ENCODE measurements at regions not wholly inside any gene's neighbourhood (a gene's known extent, or its start where the extent isn't known, plus 50 kb on each side); places are given as distances from the start of the nearest gene placed in this dataset.

DNA sequence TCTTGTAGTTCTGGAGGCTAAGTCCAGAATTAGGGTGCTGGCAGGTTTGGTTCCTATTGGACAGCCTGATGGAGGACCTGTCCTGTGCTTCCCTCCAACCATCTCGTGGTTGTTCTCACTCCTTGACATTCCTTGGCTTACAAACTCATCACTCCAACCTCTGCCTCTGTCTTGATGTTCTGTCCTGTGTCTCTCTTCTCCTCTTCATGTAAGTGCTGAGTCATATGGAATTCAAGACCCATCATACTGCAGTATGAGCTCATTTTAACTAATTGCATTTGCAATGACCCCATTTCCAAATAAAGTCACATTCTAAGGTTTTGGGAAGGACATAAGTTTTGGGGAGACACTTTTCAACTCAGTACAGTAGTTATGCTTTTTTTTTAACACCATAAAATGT is 374.7 kb downstream of the TRIB2 start:
- TF ChIP-seq TEAD4 (CRISPR knock-in tag; IDR thresholded peaks at IDR 0.05) (no peak), ESRRA (CRISPR knock-in tag; IDR thresholded peaks at IDR 0.05; ENCODE audit: borderline replicate concordance) (no peak), IRF2 (CRISPR knock-in tag; IDR thresholded peaks at IDR 0.05; ENCODE audit: borderline replicate concordance, low read depth) (no peak), CREM (CRISPR knock-in tag; IDR thresholded peaks at IDR 0.05) (no peak), SP1 (CRISPR knock-in tag; conservative IDR thresholded peaks at IDR 0.05) (no peak), TEAD1 (CRISPR knock-in tag; IDR thresholded peaks at IDR 0.05) (no peak)
- TF ChIP-seq, protein P1, sequence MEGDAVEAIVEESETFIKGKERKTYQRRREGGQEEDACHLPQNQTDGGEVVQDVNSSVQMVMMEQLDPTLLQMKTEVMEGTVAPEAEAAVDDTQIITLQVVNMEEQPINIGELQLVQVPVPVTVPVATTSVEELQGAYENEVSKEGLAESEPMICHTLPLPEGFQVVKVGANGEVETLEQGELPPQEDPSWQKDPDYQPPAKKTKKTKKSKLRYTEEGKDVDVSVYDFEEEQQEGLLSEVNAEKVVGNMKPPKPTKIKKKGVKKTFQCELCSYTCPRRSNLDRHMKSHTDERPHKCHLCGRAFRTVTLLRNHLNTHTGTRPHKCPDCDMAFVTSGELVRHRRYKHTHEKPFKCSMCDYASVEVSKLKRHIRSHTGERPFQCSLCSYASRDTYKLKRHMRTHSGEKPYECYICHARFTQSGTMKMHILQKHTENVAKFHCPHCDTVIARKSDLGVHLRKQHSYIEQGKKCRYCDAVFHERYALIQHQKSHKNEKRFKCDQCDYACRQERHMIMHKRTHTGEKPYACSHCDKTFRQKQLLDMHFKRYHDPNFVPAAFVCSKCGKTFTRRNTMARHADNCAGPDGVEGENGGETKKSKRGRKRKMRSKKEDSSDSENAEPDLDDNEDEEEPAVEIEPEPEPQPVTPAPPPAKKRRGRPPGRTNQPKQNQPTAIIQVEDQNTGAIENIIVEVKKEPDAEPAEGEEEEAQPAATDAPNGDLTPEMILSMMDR (IDR thresholded peaks at IDR 0.05), result no peak
- TF ChIP-seq, protein P2, sequence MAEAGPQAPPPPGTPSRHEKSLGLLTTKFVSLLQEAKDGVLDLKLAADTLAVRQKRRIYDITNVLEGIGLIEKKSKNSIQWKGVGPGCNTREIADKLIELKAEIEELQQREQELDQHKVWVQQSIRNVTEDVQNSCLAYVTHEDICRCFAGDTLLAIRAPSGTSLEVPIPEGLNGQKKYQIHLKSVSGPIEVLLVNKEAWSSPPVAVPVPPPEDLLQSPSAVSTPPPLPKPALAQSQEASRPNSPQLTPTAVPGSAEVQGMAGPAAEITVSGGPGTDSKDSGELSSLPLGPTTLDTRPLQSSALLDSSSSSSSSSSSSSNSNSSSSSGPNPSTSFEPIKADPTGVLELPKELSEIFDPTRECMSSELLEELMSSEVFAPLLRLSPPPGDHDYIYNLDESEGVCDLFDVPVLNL (CRISPR knock-in tag; IDR thresholded peaks at IDR 0.05; ENCODE audit: borderline replicate concordance, low read depth), result no peak

All from WTC11 (cell line).